CD4-positive, alpha-beta T cell (primary cell): ENCODE measurements at regions not wholly inside any gene's neighbourhood (a gene's known extent, or its start where the extent isn't known, plus 50 kb on each side); places are given as distances from the start of the nearest gene placed in this dataset.

Experiments used
- ATAC-seq: fragments of 200-7000 bp; cut with Tn5 transposase; one replicate; pipeline ENCODE4 v1.10.0; 2022; ENCODE audit warnings: mild to moderate bottlenecking; ENCODE audit not compliant: poor library complexity
- CTCF ChIA-PET: fragments of 350-600 bp; sonication (Branson Sonifier 250); formaldehyde crosslinking; loops from one replicate; lab custom pipeline; 2021; ENCODE audit warnings: antibody characterized with exemption, inconsistent platforms; lab: Charles Lee
- POLR2A ChIA-PET: fragments of 350-600 bp; sonication (Branson Sonifier 250); formaldehyde crosslinking; loops from one replicate; lab custom pipeline; 2021; ENCODE audit warnings: antibody characterized with exemption, inconsistent platforms; lab: Charles Lee
- DNase-seq, 14 experiments: peaks; one replicate each; pipeline ENCODE4 v3.0.0-alpha.2; 2013 to 2020; ENCODE audit warnings: mixed read lengths in 2 of 14
- H3K27ac ChIP-seq, 2 donors: one replicate each; pipeline versions ENCODE4 v1.5.1 to v1.7.0; 2013; ENCODE audit warnings: low read length in 2 of 2, low read depth in 1 of 2, mild to moderate bottlenecking in 1 of 2
- H3K27me3 ChIP-seq, 2 experiments: 1 replicate in 1 of 2; 2 replicates in 1 of 2; pipeline versions ENCODE4 v1.6.1 to v1.7.0; 2013; ENCODE audit warnings: low read length in 2 of 2, control low read depth in 1 of 2, mild to moderate bottlenecking in 1 of 2, moderate library complexity in 1 of 2; ENCODE audit not compliant: insufficient read depth in 2 of 2, control insufficient read depth in 1 of 2
- H3K36me3 ChIP-seq: one replicate; pipeline ENCODE4 v1.6.1; 2013; ENCODE audit warnings: low read length, control low read depth; ENCODE audit not compliant: insufficient read depth
- H3K4me1 ChIP-seq: one replicate; pipeline ENCODE4 v1.6.1; 2013; ENCODE audit warnings: low read length, control low read depth; ENCODE audit not compliant: insufficient read depth
- H3K4me3 ChIP-seq: one replicate; pipeline ENCODE4 v1.5.1; 2013; ENCODE audit warnings: mild to moderate bottlenecking, low read length, moderate library complexity
- H3K9me3 ChIP-seq, 2 experiments: 1 replicate in 1 of 2; 2 replicates in 1 of 2; pipeline versions ENCODE4 v1.6.1 to v1.7.0; 2013; ENCODE audit warnings: low read length in 2 of 2, mild to moderate bottlenecking in 2 of 2, control low read depth in 1 of 2, moderate library complexity in 1 of 2; ENCODE audit not compliant: control insufficient read depth in 1 of 2, insufficient read depth in 1 of 2
- H3K27ac Mint-ChIP-seq: one replicate; pipeline ENCODE4 v1.8.0; 2020; ENCODE audit warnings: mixed read lengths
- H3K27me3 Mint-ChIP-seq: one replicate; pipeline ENCODE4 v1.8.0; 2021; ENCODE audit warnings: mixed read lengths
- H3K36me3 Mint-ChIP-seq: one replicate; pipeline ENCODE4 v1.8.0; 2021; ENCODE audit warnings: low read depth, mixed read lengths
- H3K4me1 Mint-ChIP-seq: one replicate; pipeline ENCODE4 v1.8.0; 2021; ENCODE audit warnings: low read depth, mixed read lengths
- H3K4me3 Mint-ChIP-seq: one replicate; pipeline ENCODE4 v1.8.0; 2020; ENCODE audit warnings: mild to moderate bottlenecking, mixed read lengths
- H3K9me3 Mint-ChIP-seq: one replicate; pipeline ENCODE4 v1.8.0; 2020; ENCODE audit warnings: mixed read lengths
- intact Hi-C, 2 experiments: fragments of 100-400 bp; cut with DNase I in 1 of 2; cut with micrococcal nuclease in 1 of 2; formaldehyde crosslinking; loops; one replicate each; pipeline versions ENCODE4 v1.15.1 to v1.9.0; 2023 to 2025; cut with DNase I, micrococcal nuclease
- TF ChIP-seq, protein P1 (sequence below): fragments of 200-600 bp; IDR thresholded peaks from one replicate; pipeline ENCODE4 v1.8.0; 2022; ENCODE audit warnings: antibody characterized with exemption, mild to moderate bottlenecking

DNA sequence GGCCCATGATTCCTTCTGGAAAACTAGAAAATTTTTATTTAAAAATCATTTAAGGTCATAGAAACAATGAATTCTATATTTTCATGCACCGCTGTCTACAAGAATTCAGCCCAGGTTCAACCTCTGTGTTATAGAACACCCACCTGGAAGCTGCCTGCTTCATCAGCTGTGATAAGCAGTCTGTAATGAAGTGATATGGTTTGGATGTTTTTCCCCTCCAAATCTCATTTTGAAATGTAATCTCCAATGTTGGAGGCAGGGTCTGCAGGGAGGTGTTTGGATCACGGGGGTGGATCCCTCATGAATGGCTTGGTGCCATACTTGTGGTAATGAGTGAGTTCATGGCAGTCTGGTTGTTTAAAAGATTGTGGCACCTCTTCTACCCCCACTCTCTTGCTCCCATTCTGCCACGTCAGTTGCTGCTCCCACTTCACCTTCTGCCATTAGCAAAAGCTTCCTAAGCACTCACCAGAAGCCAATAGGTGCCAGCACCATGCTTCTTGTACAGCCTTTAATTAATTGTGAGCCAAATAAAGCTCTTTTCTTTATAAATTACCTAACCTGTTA, 55.6 kb downstream of the MRPL32 start:
- H3K27me3 Mint-ChIP-seq = peaks cover 20% of the 10 kb centered on the region
- no peaks in the 10 kb centered on the region for H3K36me3 Mint-ChIP-seq
- ChIA-PET POLR2A (no interaction called here), CTCF (no interaction called here)
- no peak for ATAC-seq
- H3K9me3 Mint-ChIP-seq = no peaks in the 10 kb centered on the region
- H3K4me3 ChIP-seq = no peak overlapping the region
- no peaks in the 10 kb centered on the region for H3K4me1 Mint-ChIP-seq
- peaks cover 5 to 9% of the 10 kb centered on the region in 2 experiments for H3K27me3 ChIP-seq
- TF ChIP-seq, protein P1, sequence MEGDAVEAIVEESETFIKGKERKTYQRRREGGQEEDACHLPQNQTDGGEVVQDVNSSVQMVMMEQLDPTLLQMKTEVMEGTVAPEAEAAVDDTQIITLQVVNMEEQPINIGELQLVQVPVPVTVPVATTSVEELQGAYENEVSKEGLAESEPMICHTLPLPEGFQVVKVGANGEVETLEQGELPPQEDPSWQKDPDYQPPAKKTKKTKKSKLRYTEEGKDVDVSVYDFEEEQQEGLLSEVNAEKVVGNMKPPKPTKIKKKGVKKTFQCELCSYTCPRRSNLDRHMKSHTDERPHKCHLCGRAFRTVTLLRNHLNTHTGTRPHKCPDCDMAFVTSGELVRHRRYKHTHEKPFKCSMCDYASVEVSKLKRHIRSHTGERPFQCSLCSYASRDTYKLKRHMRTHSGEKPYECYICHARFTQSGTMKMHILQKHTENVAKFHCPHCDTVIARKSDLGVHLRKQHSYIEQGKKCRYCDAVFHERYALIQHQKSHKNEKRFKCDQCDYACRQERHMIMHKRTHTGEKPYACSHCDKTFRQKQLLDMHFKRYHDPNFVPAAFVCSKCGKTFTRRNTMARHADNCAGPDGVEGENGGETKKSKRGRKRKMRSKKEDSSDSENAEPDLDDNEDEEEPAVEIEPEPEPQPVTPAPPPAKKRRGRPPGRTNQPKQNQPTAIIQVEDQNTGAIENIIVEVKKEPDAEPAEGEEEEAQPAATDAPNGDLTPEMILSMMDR = no peak
- H3K27ac Mint-ChIP-seq = no peak overlapping the region
- peaks cover 0 to 4% of the 10 kb centered on the region in 2 experiments for H3K9me3 ChIP-seq
- H3K36me3 ChIP-seq = no peaks in the 10 kb centered on the region
- intact Hi-C loops = no loop called here
- no peak for DNase-seq
- no peak overlapping the region for H3K27ac ChIP-seq
- H3K4me1 ChIP-seq = no peaks in the 10 kb centered on the region
- no peak overlapping the region for H3K4me3 Mint-ChIP-seq

DNA sequence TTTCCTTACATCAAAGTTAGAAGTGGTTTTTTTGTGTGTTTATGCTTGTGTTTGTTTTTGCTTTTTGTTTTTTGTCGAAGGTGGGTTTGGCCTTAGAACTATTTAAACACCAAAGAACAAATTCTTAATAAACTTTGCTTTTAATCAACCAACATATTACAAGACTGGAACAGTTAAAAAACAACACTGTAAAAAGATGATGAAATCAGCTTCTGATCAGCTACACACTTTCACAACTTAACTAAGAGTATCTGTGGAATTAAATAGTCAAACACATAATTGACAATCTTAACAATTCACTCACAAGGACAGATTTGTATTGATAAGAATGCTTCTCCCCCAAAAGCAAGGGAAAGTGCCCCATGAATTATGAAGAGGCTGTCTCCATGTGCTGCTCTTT, 58.8 kb downstream of the MRPL32 start:
- no peaks in the 10 kb centered on the region for H3K36me3 Mint-ChIP-seq
- intact Hi-C loops = no loop called here
- no peaks in the 10 kb centered on the region for H3K9me3 Mint-ChIP-seq
- ChIA-PET POLR2A (no interaction called here), CTCF (no interaction called here)
- Histone ChIP-seq H3K9me3 (peaks cover 0 to under 1% of the 10 kb centered on the region in 2 experiments), H3K4me1 (no peaks in the 10 kb centered on the region), H3K27me3 (peaks cover 3 to 9% of the 10 kb centered on the region in 2 experiments), H3K27ac (no peak overlapping the region), H3K4me3 (no peak overlapping the region), H3K36me3 (no peaks in the 10 kb centered on the region)
- TF ChIP-seq, protein P1 = no peak
- ATAC-seq (no peak), DNase-seq (no peak)
- peaks cover 45% of the 10 kb centered on the region for H3K27me3 Mint-ChIP-seq
- H3K4me1 Mint-ChIP-seq = no peaks in the 10 kb centered on the region
- H3K4me3 Mint-ChIP-seq = no peak overlapping the region
- no peak overlapping the region for H3K27ac Mint-ChIP-seq

DNA sequence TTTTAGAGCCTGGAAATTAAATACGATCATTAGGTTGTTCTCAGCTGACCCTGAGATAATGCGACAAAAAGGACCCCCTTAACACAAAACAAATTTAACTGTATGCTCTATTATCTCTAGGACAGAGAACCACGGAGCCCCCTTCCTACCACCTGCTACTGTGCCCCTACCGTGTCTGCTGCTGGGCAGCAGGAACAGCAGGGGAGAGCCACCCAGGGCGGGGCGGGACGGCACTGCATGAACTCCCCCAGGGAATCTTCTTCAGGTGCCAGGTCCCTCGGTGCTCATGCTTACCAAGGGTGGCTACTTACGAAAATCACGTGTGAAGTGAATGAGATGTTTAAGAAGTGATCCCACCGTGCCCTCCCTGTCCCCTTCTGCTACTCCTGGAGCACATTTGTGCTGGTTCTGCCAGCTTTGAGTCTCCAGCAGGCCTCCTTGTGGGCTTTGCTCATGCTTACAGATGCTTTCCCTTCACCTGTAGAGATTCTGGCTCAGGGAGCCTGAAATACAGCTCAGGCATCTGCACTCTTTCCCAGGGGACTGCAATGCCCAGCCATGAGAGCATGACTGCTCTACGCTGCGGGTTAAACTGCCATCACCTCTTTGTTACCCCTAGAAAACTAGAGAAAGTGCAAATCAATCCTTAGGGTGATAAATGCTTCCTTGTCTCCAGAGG, 59.9 kb downstream of the MRPL32 start:
- intact Hi-C loops = no loop called here
- Mint-ChIP-seq H3K27ac (no peak overlapping the region), H3K9me3 (no peaks in the 10 kb centered on the region), H3K27me3 (peaks cover 40% of the 10 kb centered on the region), H3K36me3 (no peaks in the 10 kb centered on the region), H3K4me1 (no peaks in the 10 kb centered on the region), H3K4me3 (no peak overlapping the region)
- ChIA-PET POLR2A (no interaction called here), CTCF (no interaction called here)
- no peaks in the 10 kb centered on the region for H3K9me3 ChIP-seq
- H3K36me3 ChIP-seq = no peaks in the 10 kb centered on the region
- no peak for DNase-seq
- H3K27ac ChIP-seq = no peak overlapping the region
- H3K27me3 ChIP-seq = peaks cover 3 to 9% of the 10 kb centered on the region in 2 experiments
- no peaks in the 10 kb centered on the region for H3K4me1 ChIP-seq
- TF ChIP-seq, protein P1 = no peak
- ATAC-seq = no peak
- H3K4me3 ChIP-seq = no peak overlapping the region
